Suprapubic skin (tissue), 4 donors: ENCODE measurements at regions not wholly inside any gene's neighbourhood (a gene's known extent, or its start where the extent isn't known, plus 50 kb on each side); places are given as distances from the start of the nearest gene placed in this dataset.

Experiments
- DNase-seq, 2 donors: peaks; one replicate each; pipeline ENCODE4 v3.0.0-alpha.2; 2019; ENCODE audit warnings: low spot score in 2 of 2
- H3K27ac ChIP-seq: fragments of 200-600 bp; sonication (generic); one replicate; pipeline ENCODE4 v1.5.1; 2019
- H3K27me3 ChIP-seq: fragments of 200-600 bp; sonication (generic); one replicate; pipeline ENCODE4 v1.5.1; 2019
- H3K36me3 ChIP-seq: fragments of 200-600 bp; sonication (generic); one replicate; pipeline ENCODE4 v1.5.1; 2019
- H3K4me1 ChIP-seq: fragments of 200-600 bp; sonication (generic); one replicate; pipeline ENCODE4 v1.5.1; 2019
- H3K4me3 ChIP-seq: fragments of 200-600 bp; sonication (generic); one replicate; pipeline ENCODE4 v1.5.1; 2019; ENCODE audit warnings: mild to moderate bottlenecking
- H3K9me3 ChIP-seq: fragments of 200-600 bp; sonication (generic); one replicate; pipeline ENCODE4 v1.5.1; 2019
- CTCF ChIP-seq, 2 donors: fragments of 200-600 bp in 1 of 2; fragments of 450-650 bp in 1 of 2; sonication (generic) in 1 of 2; IDR thresholded peaks; one replicate each; pipeline ENCODE4 v1.5.1; 2016 to 2019; ENCODE audit warnings: antibody characterized with exemption in 2 of 2, mild to moderate bottlenecking in 1 of 2, moderate library complexity in 1 of 2
- EP300 ChIP-seq: sonication (generic); formaldehyde crosslinking; IDR thresholded peaks from one replicate; pipeline ENCODE4 v1.6.1; 2017; ENCODE audit warnings: antibody characterized with exemption
- POLR2A ChIP-seq, 2 donors: fragments of 450-650 bp; IDR thresholded peaks; one replicate each; pipeline ENCODE4 v1.6.1; 2017; ENCODE audit warnings: antibody characterized with exemption in 2 of 2, mild to moderate bottlenecking in 2 of 2, moderate library complexity in 2 of 2
- POLR2AphosphoS5 ChIP-seq, 3 donors: sonication (generic); formaldehyde crosslinking; IDR thresholded peaks; one replicate each; pipeline ENCODE4 v1.6.1; 2017; ENCODE audit warnings: antibody characterized with exemption in 3 of 3
- WGBS: methylation state at CpG from one replicate; pipeline ENCODE4 v1.1.5; 2018; 5-methylcytosine and 5-hydroxymethylcytosine counted together

GRCh38 chr13:69199664-69200063 is 908.0 kb upstream of the ATXN8OS start:
- no peak for TF ChIP-seq POLR2A (IDR thresholded peaks at IDR 0.05)
- no peak for TF ChIP-seq EP300
- TF ChIP-seq CTCF (IDR thresholded peaks at IDR 0.05), result no peak
- TF ChIP-seq POLR2AphosphoS5 (IDR thresholded peaks at IDR 0.05), result no peak
- Histone ChIP-seq H3K4me1 (no peaks in the 10 kb centered on the region), H3K36me3 (no peaks in the 10 kb centered on the region), H3K27me3 (no peaks in the 10 kb centered on the region), H3K4me3 (no peak overlapping the region), H3K9me3 (no peaks in the 10 kb centered on the region), H3K27ac (no peak overlapping the region)
- no peak for DNase-seq
- whole genome bisulfite sequencing, result 66% methylated on average over 5 of the region's 5 CpGs

GRCh38 chr13:69198706-69199105 is 908.9 kb upstream of the ATXN8OS start:
- Histone ChIP-seq H3K36me3 (no peaks in the 10 kb centered on the region), H3K4me3 (no peak overlapping the region), H3K27ac (no peak overlapping the region), H3K27me3 (no peaks in the 10 kb centered on the region), H3K4me1 (no peaks in the 10 kb centered on the region), H3K9me3 (no peaks in the 10 kb centered on the region)
- TF ChIP-seq POLR2AphosphoS5 (IDR thresholded peaks at IDR 0.05), result no peak
- WGBS, result 57% methylated on average over 2 of the region's 2 CpGs
- no peak for DNase-seq

- Histone ChIP-seq H3K36me3 (no peaks in the 10 kb centered on the region), H3K27me3 (no peaks in the 10 kb centered on the region), H3K9me3 (no peaks in the 10 kb centered on the region), H3K27ac (no peak overlapping the region), H3K4me3 (no peak overlapping the region), H3K4me1 (no peaks in the 10 kb centered on the region)
- DNase-seq, result no peak
- TF ChIP-seq POLR2A (IDR thresholded peaks at IDR 0.05), result no peak
- WGBS, result 83% methylated on average over 1 of the region's 1 CpG
These were observed 913.5 kb upstream of the ATXN8OS start for GRCh38 chr13:69194130-69194529.

- H3K4me1 ChIP-seq, result no peaks in the 10 kb centered on the region
- TF ChIP-seq POLR2A (IDR thresholded peaks at IDR 0.05) (no peak), CTCF (IDR thresholded peaks at IDR 0.05) (no peak), EP300 (no peak), POLR2AphosphoS5 (IDR thresholded peaks at IDR 0.05) (no peak)
- H3K27ac ChIP-seq, result no peak overlapping the region
- no peak overlapping the region for H3K4me3 ChIP-seq
- H3K9me3 ChIP-seq, result no peaks in the 10 kb centered on the region
- no peaks in the 10 kb centered on the region for H3K27me3 ChIP-seq
- H3K36me3 ChIP-seq, result no peaks in the 10 kb centered on the region
- no peak for DNase-seq
- 67% methylated on average over 5 of the region's 5 CpGs for WGBS
These were observed 927.6 kb upstream of the ATXN8OS start for GRCh38 chr13:69180034-69180433.

- Histone ChIP-seq H3K27ac (no peak overlapping the region), H3K9me3 (no peaks in the 10 kb centered on the region), H3K36me3 (no peaks in the 10 kb centered on the region), H3K27me3 (no peaks in the 10 kb centered on the region), H3K4me3 (no peak overlapping the region), H3K4me1 (no peaks in the 10 kb centered on the region)
- TF ChIP-seq EP300 (no peak), POLR2A (IDR thresholded peaks at IDR 0.05) (no peak), CTCF (IDR thresholded peaks at IDR 0.05) (no peak), POLR2AphosphoS5 (IDR thresholded peaks at IDR 0.05) (no peak)
- no peak for DNase-seq
- 91% methylated on average over 1 of the region's 1 CpG for WGBS
These were observed 929.6 kb upstream of the ATXN8OS start for GRCh38 chr13:69178000-69178399.

- H3K4me3 ChIP-seq, result no peak overlapping the region
- no peaks in the 10 kb centered on the region for H3K4me1 ChIP-seq
- DNase-seq, result no peak
- no peaks in the 10 kb centered on the region for H3K27me3 ChIP-seq
- WGBS, result 87% methylated on average over 9 of the region's 9 CpGs
- H3K9me3 ChIP-seq, result peaks cover 5% of the 10 kb centered on the region
- no peak overlapping the region for H3K27ac ChIP-seq
- no peak for TF ChIP-seq POLR2AphosphoS5 (IDR thresholded peaks at IDR 0.05)
- no peak for TF ChIP-seq EP300
- no peak for TF ChIP-seq CTCF (IDR thresholded peaks at IDR 0.05)
- no peaks in the 10 kb centered on the region for H3K36me3 ChIP-seq
These were observed 939.2 kb upstream of the ATXN8OS start for GRCh38 chr13:69168436-69168835.
